IMR-90 (cell line): ENCODE measurements at regions not wholly inside any gene's neighbourhood (a gene's known extent, or its start where the extent isn't known, plus 50 kb on each side); places are given as distances from the start of the nearest gene placed in this dataset.

Source experiments
- BHLHE40 ChIP-seq: fragments of 150-350 bp; IDR thresholded peaks from 2 replicates; pipeline ENCODE4 v1.6.1; 2016; ENCODE audit warnings: mild to moderate bottlenecking, low read depth, low read length
- CEBPB ChIP-seq: IDR thresholded peaks from 2 replicates; pipeline ENCODE4 v1.6.1; 2012; ENCODE audit warnings: low read depth, low read length, improper control_type of control experiment
- CTCF ChIP-seq: conservative IDR thresholded peaks from 2 replicates; pipeline ENCODE4 v1.5.1; 2012; ENCODE audit warnings: mild to moderate bottlenecking, low read depth, low read length, improper control_type of control experiment
- MXI1 ChIP-seq: IDR thresholded peaks from 2 replicates; pipeline ENCODE4 v1.6.1; 2012; ENCODE audit warnings: low read depth, mild to moderate bottlenecking, low read length, moderate library complexity, borderline replicate concordance
- POLR2A ChIP-seq: IDR thresholded peaks from 2 replicates; pipeline ENCODE4 v1.6.1; 2012; ENCODE audit warnings: mild to moderate bottlenecking, low read depth, low read length
- SMC3 ChIP-seq: fragments of 150-350 bp; IDR thresholded peaks from 2 replicates; pipeline ENCODE4 v1.6.1; 2016; ENCODE audit warnings: low read depth, mild to moderate bottlenecking, antibody characterized with exemption, low read length, moderate library complexity
- USF2 ChIP-seq: fragments of 150-350 bp; IDR thresholded peaks from 2 replicates; pipeline ENCODE4 v1.6.1; 2017; ENCODE audit warnings: mild to moderate bottlenecking, antibody characterized with exemption, low read length, low read depth

- TF ChIP-seq SMC3 (no peak), CTCF (no peak), POLR2A (no peak), MXI1 (no peak), USF2 (no peak), CEBPB (no peak), BHLHE40 (no peak)
Measured at GRCh38 chr5:3221432-3221831, 374.2 kb upstream of the IRX1 start.
